Body of pancreas (tissue), 4 donors: ENCODE measurements at regions not wholly inside any gene's neighbourhood (a gene's known extent, or its start where the extent isn't known, plus 50 kb on each side); places are given as distances from the start of the nearest gene placed in this dataset.

ENCODE experiments used
- CTCF ChIP-seq, 7 experiments: fragments of 450-650 bp in 4 of 7; fragments of 200-600 bp in 3 of 7; sonication (generic) in 3 of 7; IDR thresholded peaks; one replicate each; pipeline ENCODE4 v1.5.1; 2016 to 2019; ENCODE audit warnings: antibody characterized with exemption in 7 of 7
- POLR2A ChIP-seq, 3 donors: fragments of 450-650 bp; IDR thresholded peaks; one replicate each; pipeline ENCODE4 v1.6.1; 2016; ENCODE audit warnings: antibody characterized with exemption in 3 of 3, mild to moderate bottlenecking in 2 of 3

DNA sequence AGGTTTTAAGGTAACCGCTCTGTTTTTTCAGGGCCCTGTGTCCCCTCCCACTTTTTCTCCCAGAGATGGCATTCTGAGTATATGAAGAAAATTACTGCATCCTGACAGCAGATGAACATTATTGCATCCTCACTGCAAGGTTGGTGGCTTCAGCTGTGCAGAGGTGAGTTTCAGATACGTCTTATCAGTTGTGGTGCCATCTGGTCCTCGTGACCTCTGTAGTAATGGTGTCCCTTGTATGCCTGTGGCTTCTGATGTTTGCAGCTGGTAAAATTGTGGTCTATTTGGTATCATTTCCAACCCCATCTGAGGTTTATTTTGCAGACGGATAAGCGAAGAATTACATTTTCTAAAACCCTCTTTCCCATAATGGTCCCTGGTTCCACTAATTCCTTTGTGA lies 417.0 kb downstream of the HS3ST3B1 start:
- TF ChIP-seq POLR2A (IDR thresholded peaks at IDR 0.05), result no peak
- no peak for TF ChIP-seq CTCF (IDR thresholded peaks at IDR 0.05)
